HEK293 (cell line): ENCODE measurements at regions not wholly inside any gene's neighbourhood (a gene's known extent, or its start where the extent isn't known, plus 50 kb on each side); places are given as distances from the start of the nearest gene placed in this dataset.

Experiments used
- MEIS1 ChIP-seq: sonication (generic); formaldehyde crosslinking; IDR thresholded peaks from 2 replicates; pipeline ENCODE4 v1.8.1; 2022; ENCODE audit warnings: missing genetic modification reagents, mild to moderate bottlenecking, borderline replicate concordance
- MZF1 ChIP-seq: fragments of 450-650 bp; formaldehyde crosslinking; IDR thresholded peaks from 2 replicates; pipeline ENCODE4 v1.5.1; 2017; ENCODE audit warnings: missing biosample characterization, missing genetic modification characterization, borderline replicate concordance
- SP2 ChIP-seq: fragments of 450-650 bp; formaldehyde crosslinking; IDR thresholded peaks from 2 replicates; pipeline ENCODE4 v1.5.1; 2016; ENCODE audit warnings: missing biosample characterization, missing genetic modification characterization
- ZBTB20 ChIP-seq: fragments of 450-650 bp; formaldehyde crosslinking; IDR thresholded peaks from 2 replicates; pipeline ENCODE4 v1.5.1; 2016; ENCODE audit warnings: missing biosample characterization, missing genetic modification characterization
- ZFP37 ChIP-seq: fragments of 450-650 bp; formaldehyde crosslinking; IDR thresholded peaks from 2 replicates; pipeline ENCODE4 v1.5.1; 2016; ENCODE audit warnings: missing biosample characterization, missing genetic modification characterization
- ZFP41 ChIP-seq: fragments of 450-650 bp; formaldehyde crosslinking; IDR thresholded peaks from 2 replicates; pipeline ENCODE4 v1.5.1; 2016; ENCODE audit warnings: missing biosample characterization, missing genetic modification characterization, borderline replicate concordance
- ZFP69B ChIP-seq: fragments of 450-650 bp; formaldehyde crosslinking; IDR thresholded peaks from 2 replicates; pipeline ENCODE4 v1.5.1; 2016; ENCODE audit warnings: missing biosample characterization, missing genetic modification characterization
- ZIC2 ChIP-seq: fragments of 450-650 bp; formaldehyde crosslinking; IDR thresholded peaks from 2 replicates; pipeline ENCODE4 v1.5.1; 2016; ENCODE audit warnings: missing biosample characterization, missing genetic modification characterization
- ZNF146 ChIP-seq: fragments of 450-650 bp; formaldehyde crosslinking; IDR thresholded peaks from 2 replicates; pipeline ENCODE4 v1.5.1; 2016; ENCODE audit warnings: missing biosample characterization, missing genetic modification characterization
- ZNF184 ChIP-seq: fragments of 450-650 bp; IDR thresholded peaks from 2 replicates; pipeline ENCODE4 v1.5.1; 2018; ENCODE audit warnings: missing biosample characterization, mild to moderate bottlenecking, missing genetic modification characterization
- ZNF2 ChIP-seq: fragments of 450-650 bp; formaldehyde crosslinking; IDR thresholded peaks from 2 replicates; pipeline ENCODE4 v1.5.1; 2016; ENCODE audit warnings: missing biosample characterization, missing genetic modification characterization
- ZNF211 ChIP-seq: fragments of 450-650 bp; formaldehyde crosslinking; IDR thresholded peaks from 2 replicates; pipeline ENCODE4 v1.5.1; 2016; ENCODE audit warnings: low read depth, missing biosample characterization, missing genetic modification characterization
- ZNF221 ChIP-seq: fragments of 450-650 bp; formaldehyde crosslinking; IDR thresholded peaks from 2 replicates; pipeline ENCODE4 v1.5.1; 2017; ENCODE audit warnings: missing biosample characterization, missing genetic modification characterization, borderline replicate concordance
- ZNF274 ChIP-seq, 2 experiments: fragments of 200-500 bp in 1 of 2; fragments of 450-650 bp in 1 of 2; sonication (Bioruptor generic) in 1 of 2; formaldehyde crosslinking in 1 of 2; IDR thresholded peaks; 2 replicates each; pipeline versions ENCODE4 v1.5.1 to v1.6.1; 2014 to 2016; ENCODE audit warnings: borderline replicate concordance in 1 of 2, inconsistent platforms in 1 of 2, low read length in 1 of 2, missing biosample characterization in 1 of 2, missing genetic modification characterization in 1 of 2
- ZNF354C ChIP-seq: fragments of 450-650 bp; formaldehyde crosslinking; IDR thresholded peaks from 2 replicates; pipeline ENCODE4 v1.5.1; 2016; ENCODE audit warnings: missing biosample characterization, missing genetic modification characterization, low read depth, borderline replicate concordance
- ZNF416 ChIP-seq: fragments of 450-650 bp; formaldehyde crosslinking; IDR thresholded peaks from 2 replicates; pipeline ENCODE4 v1.5.1; 2016; ENCODE audit warnings: missing biosample characterization, missing genetic modification characterization
- ZNF423 ChIP-seq: fragments of 450-650 bp; formaldehyde crosslinking; IDR thresholded peaks from 2 replicates; pipeline ENCODE4 v1.5.1; 2016; ENCODE audit warnings: missing biosample characterization, missing genetic modification characterization
- ZNF426 ChIP-seq: fragments of 450-650 bp; formaldehyde crosslinking; IDR thresholded peaks from 2 replicates; pipeline ENCODE4 v1.5.1; 2017; ENCODE audit warnings: missing biosample characterization, missing genetic modification characterization, mild to moderate bottlenecking, inconsistent platforms, moderate library complexity
- ZNF561 ChIP-seq: fragments of 450-650 bp; IDR thresholded peaks from 2 replicates; pipeline ENCODE4 v1.5.1; 2018; ENCODE audit warnings: missing biosample characterization, missing genetic modification characterization, borderline replicate concordance
- ZNF596 ChIP-seq: fragments of 450-650 bp; IDR thresholded peaks from 2 replicates; pipeline ENCODE4 v1.5.0; 2018; ENCODE audit warnings: missing biosample characterization, mild to moderate bottlenecking, missing genetic modification characterization, moderate library complexity
- ZNF610 ChIP-seq: fragments of 450-650 bp; formaldehyde crosslinking; IDR thresholded peaks from 2 replicates; pipeline ENCODE4 v1.5.1; 2016; ENCODE audit warnings: missing biosample characterization, missing genetic modification characterization, borderline replicate concordance
- ZNF621 ChIP-seq: fragments of 450-650 bp; formaldehyde crosslinking; IDR thresholded peaks from 2 replicates; pipeline ENCODE4 v1.5.1; 2017; ENCODE audit warnings: missing biosample characterization, missing genetic modification characterization
- ZNF664 ChIP-seq: fragments of 450-650 bp; formaldehyde crosslinking; IDR thresholded peaks from 2 replicates; pipeline ENCODE4 v1.5.1; 2016; ENCODE audit warnings: missing biosample characterization, missing genetic modification characterization
- ZNF791 ChIP-seq: fragments of 450-650 bp; formaldehyde crosslinking; IDR thresholded peaks from 2 replicates; pipeline ENCODE4 v1.5.1; 2016; ENCODE audit warnings: missing biosample characterization, missing genetic modification characterization
- TF ChIP-seq, protein P1 (sequence below): fragments of 450-650 bp; formaldehyde crosslinking; IDR thresholded peaks from 2 replicates; pipeline ENCODE4 v1.5.1; 2016; ENCODE audit warnings: missing biosample characterization, missing genetic modification characterization
- TF ChIP-seq, protein P2 (sequence below): fragments of 450-650 bp; formaldehyde crosslinking; IDR thresholded peaks from 2 replicates; pipeline ENCODE4 v1.5.1; 2016; ENCODE audit warnings: missing biosample characterization, missing genetic modification characterization
- TF ChIP-seq, protein P3 (sequence below): fragments of 450-650 bp; formaldehyde crosslinking; IDR thresholded peaks from 2 replicates; pipeline ENCODE4 v1.5.1; 2016; ENCODE audit warnings: missing biosample characterization, missing genetic modification characterization
- TF ChIP-seq, protein P4 (sequence below): fragments of 450-650 bp; formaldehyde crosslinking; IDR thresholded peaks from 2 replicates; pipeline ENCODE4 v1.5.1; 2016; ENCODE audit warnings: missing biosample characterization, missing genetic modification characterization
- TF ChIP-seq, protein P5 (sequence below): fragments of 450-650 bp; IDR thresholded peaks from 2 replicates; pipeline ENCODE4 v1.5.1; 2018; ENCODE audit warnings: missing biosample characterization, missing genetic modification characterization
- TF ChIP-seq, protein P6 (sequence below): fragments of 450-650 bp; formaldehyde crosslinking; IDR thresholded peaks from 2 replicates; pipeline ENCODE4 v1.5.1; 2016; ENCODE audit warnings: missing biosample characterization, missing genetic modification characterization

DNA sequence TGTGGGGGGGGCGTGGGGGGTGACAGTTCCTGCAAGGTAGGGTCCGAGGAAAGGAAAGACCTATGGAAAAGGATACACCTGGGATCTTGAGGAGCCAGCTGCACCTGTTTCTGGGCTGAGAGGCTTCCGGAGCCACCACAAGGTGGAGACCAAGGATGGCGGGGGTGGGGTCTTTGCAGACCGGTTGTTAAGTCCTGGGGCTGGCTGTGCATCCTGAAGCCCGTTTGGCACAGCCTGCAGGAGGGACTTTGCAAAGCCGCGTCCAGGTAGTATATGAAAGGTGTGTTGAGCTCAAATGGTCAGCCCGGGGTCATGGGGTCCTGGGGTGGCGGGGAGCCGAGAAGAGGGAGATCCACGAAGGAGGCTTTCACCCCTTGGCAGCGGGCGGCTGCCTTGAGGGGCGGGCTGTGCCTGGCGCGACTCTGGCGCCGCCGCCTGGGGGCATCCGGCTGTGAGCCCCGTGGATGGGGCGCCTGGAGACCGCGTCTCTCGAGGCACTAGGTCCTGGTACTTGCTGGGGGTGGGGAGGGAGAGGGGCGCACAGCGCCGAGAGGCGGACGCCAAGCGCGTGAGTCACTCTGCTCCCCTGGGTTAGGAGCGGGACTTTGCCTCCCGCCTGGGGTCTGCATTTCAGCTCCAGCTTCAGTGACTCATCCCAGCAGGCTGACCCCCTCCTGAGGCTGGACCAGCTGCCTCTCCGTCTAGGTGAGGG, 58.2 kb upstream of the DYNLT3 start (continued):
- TF ChIP-seq, protein P1, sequence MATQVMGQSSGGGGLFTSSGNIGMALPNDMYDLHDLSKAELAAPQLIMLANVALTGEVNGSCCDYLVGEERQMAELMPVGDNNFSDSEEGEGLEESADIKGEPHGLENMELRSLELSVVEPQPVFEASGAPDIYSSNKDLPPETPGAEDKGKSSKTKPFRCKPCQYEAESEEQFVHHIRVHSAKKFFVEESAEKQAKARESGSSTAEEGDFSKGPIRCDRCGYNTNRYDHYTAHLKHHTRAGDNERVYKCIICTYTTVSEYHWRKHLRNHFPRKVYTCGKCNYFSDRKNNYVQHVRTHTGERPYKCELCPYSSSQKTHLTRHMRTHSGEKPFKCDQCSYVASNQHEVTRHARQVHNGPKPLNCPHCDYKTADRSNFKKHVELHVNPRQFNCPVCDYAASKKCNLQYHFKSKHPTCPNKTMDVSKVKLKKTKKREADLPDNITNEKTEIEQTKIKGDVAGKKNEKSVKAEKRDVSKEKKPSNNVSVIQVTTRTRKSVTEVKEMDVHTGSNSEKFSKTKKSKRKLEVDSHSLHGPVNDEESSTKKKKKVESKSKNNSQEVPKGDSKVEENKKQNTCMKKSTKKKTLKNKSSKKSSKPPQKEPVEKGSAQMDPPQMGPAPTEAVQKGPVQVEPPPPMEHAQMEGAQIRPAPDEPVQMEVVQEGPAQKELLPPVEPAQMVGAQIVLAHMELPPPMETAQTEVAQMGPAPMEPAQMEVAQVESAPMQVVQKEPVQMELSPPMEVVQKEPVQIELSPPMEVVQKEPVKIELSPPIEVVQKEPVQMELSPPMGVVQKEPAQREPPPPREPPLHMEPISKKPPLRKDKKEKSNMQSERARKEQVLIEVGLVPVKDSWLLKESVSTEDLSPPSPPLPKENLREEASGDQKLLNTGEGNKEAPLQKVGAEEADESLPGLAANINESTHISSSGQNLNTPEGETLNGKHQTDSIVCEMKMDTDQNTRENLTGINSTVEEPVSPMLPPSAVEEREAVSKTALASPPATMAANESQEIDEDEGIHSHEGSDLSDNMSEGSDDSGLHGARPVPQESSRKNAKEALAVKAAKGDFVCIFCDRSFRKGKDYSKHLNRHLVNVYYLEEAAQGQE: no peak
- TF ChIP-seq ZNF664 (no peak), ZFP37 (0 out of 2 replicates have a peak, but pooled peaks have one; percentile 13), MEIS1 (no peak), MZF1 (tag by site-specific recombination) (no peak), ZNF274 (IDR thresholded peaks at IDR 0.05; ENCODE audit: low read length) (no peak), ZNF274 (tag by site-specific recombination; IDR thresholded peaks at IDR 0.05; ENCODE audit: borderline replicate concordance) (no peak), ZNF2 (no peak), ZNF416 (no peak), ZNF791 (tag by site-specific recombination) (no peak), SP2 (tag by site-specific recombination) (peak; percentile 39), ZNF423 (tag by site-specific recombination) (no peak), ZNF184 (tag by site-specific recombination) (no peak), ZFP69B (tag by site-specific recombination) (no peak; the same call in 1 of the 2 replicates), ZNF211 (tag by site-specific recombination) (no peak), ZNF146 (tag by site-specific recombination) (no peak), ZNF354C (tag by site-specific recombination) (no peak), ZFP41 (tag by site-specific recombination) (no peak), ZNF561 (tag by site-specific recombination) (no peak), ZNF426 (tag by site-specific recombination) (no peak), ZIC2 (peak; percentile 94), ZNF621 (tag by site-specific recombination) (no peak), ZBTB20 (tag by site-specific recombination) (no peak), ZNF221 (no peak), ZNF610 (tag by site-specific recombination) (no peak), ZNF596 (tag by site-specific recombination) (no peak)
- TF ChIP-seq, protein P2, sequence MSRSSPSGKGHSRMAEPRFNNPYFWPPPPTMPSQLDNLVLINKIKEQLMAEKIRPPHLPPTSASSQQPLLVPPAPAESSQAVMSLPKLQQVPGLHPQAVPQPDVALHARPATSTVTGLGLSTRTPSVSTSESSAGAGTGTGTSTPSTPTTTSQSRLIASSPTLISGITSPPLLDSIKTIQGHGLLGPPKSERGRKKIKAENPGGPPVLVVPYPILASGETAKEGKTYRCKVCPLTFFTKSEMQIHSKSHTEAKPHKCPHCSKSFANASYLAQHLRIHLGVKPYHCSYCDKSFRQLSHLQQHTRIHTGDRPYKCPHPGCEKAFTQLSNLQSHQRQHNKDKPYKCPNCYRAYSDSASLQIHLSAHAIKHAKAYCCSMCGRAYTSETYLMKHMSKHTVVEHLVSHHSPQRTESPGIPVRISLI (tag by site-specific recombination): no peak
- TF ChIP-seq, protein P3, sequence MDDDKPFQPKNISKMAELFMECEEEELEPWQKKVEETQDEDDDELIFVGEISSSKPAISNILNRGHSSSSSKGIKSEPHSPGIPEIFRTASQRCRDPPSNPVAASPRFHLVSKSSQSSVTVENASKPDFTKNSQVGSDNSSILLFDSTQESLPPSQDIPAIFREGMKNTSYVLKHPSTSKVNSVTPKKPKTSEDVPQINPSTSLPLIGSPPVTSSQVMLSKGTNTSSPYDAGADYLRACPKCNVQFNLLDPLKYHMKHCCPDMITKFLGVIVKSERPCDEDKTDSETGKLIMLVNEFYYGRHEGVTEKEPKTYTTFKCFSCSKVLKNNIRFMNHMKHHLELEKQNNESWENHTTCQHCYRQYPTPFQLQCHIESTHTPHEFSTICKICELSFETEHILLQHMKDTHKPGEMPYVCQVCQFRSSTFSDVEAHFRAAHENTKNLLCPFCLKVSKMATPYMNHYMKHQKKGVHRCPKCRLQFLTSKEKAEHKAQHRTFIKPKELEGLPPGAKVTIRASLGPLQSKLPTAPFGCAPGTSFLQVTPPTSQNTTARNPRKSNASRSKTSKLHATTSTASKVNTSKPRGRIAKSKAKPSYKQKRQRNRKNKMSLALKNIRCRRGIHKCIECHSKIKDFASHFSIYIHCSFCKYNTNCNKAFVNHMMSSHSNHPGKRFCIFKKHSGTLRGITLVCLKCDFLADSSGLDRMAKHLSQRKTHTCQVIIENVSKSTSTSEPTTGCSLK (tag by site-specific recombination): no peak
- TF ChIP-seq, protein P4, sequence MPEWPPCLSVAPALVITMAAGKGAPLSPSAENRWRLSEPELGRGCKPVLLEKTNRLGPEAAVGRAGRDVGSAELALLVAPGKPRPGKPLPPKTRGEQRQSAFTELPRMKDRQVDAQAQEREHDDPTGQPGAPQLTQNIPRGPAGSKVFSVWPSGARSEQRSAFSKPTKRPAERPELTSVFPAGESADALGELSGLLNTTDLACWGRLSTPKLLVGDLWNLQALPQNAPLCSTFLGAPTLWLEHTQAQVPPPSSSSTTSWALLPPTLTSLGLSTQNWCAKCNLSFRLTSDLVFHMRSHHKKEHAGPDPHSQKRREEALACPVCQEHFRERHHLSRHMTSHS (tag by site-specific recombination): no peak
- TF ChIP-seq, protein P5, sequence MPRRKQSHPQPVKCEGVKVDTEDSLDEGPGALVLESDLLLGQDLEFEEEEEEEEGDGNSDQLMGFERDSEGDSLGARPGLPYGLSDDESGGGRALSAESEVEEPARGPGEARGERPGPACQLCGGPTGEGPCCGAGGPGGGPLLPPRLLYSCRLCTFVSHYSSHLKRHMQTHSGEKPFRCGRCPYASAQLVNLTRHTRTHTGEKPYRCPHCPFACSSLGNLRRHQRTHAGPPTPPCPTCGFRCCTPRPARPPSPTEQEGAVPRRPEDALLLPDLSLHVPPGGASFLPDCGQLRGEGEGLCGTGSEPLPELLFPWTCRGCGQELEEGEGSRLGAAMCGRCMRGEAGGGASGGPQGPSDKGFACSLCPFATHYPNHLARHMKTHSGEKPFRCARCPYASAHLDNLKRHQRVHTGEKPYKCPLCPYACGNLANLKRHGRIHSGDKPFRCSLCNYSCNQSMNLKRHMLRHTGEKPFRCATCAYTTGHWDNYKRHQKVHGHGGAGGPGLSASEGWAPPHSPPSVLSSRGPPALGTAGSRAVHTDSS (tag by site-specific recombination): no peak
- TF ChIP-seq, protein P6, sequence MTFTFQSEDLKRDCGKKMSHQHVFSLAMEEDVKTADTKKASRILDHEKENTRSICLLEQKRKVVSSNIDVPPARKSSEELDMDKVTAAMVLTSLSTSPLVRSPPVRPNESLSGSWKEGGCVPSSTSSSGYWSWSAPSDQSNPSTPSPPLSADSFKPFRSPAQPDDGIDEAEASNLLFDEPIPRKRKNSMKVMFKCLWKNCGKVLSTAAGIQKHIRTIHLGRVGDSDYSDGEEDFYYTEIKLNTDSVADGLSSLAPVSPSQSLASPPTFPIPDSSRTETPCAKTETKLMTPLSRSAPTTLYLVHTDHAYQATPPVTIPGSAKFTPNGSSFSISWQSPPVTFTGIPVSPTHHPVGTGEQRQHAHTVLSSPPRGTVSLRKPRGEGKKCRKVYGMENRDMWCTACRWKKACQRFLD (tag by site-specific recombination): no peak
